ENCODE measurements at regions not wholly inside any gene's neighbourhood (a gene's known extent, or its start where the extent isn't known, plus 50 kb on each side); places are given as distances from the start of the nearest gene placed in this dataset.

DNA sequence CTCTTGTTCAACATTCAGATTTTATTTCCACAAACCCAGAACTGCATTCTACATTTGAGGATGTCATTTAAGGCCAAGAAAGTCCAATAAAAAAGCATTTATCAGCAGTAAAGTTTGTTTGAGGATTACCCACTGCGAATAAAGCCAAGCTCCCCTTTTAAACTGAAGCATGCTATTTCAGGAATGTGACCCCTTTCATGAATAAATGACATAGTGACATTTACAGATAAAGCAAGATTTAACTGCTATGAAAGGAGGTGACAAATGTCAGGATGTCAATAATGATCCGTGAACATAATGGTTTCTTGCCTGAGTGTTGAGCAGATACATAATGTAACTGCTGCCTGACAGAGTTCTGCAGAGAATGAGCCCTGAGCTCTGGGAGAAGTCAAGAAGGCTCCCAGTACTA is 146.3 kb downstream of the TDRD15 start:
- no peak for TF ChIP-seq EZH2 (IDR thresholded peaks at IDR 0.05; ENCODE audit: borderline replicate concordance, low read depth, low read length, severe bottlenecking)
- TF ChIP-seq, protein P1, sequence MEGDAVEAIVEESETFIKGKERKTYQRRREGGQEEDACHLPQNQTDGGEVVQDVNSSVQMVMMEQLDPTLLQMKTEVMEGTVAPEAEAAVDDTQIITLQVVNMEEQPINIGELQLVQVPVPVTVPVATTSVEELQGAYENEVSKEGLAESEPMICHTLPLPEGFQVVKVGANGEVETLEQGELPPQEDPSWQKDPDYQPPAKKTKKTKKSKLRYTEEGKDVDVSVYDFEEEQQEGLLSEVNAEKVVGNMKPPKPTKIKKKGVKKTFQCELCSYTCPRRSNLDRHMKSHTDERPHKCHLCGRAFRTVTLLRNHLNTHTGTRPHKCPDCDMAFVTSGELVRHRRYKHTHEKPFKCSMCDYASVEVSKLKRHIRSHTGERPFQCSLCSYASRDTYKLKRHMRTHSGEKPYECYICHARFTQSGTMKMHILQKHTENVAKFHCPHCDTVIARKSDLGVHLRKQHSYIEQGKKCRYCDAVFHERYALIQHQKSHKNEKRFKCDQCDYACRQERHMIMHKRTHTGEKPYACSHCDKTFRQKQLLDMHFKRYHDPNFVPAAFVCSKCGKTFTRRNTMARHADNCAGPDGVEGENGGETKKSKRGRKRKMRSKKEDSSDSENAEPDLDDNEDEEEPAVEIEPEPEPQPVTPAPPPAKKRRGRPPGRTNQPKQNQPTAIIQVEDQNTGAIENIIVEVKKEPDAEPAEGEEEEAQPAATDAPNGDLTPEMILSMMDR (IDR thresholded peaks at IDR 0.05; ENCODE audit: borderline replicate concordance, extremely low read depth, low read length, poor library complexity, severe bottlenecking) = no peak

Measured in DND-41 (cell line).